ACC112 (cell line): ENCODE measurements at regions not wholly inside any gene's neighbourhood (a gene's known extent, or its start where the extent isn't known, plus 50 kb on each side); places are given as distances from the start of the nearest gene placed in this dataset.

Experiments used
- H2AFZ ChIP-seq: fragments of 200-600 bp; sonication (generic); one replicate; pipeline ENCODE4 v1.6.0; 2017; ENCODE audit warnings: antibody characterized with exemption, low read length; ENCODE audit not compliant: unreplicated experiment
- H3K27ac ChIP-seq: fragments of 200-600 bp; sonication (generic); 2 replicates; pipeline ENCODE4 v1.5.1; 2014; ENCODE audit warnings: low read depth, mild to moderate bottlenecking, antibody characterized with exemption, low read length, moderate library complexity
- H3K27me3 ChIP-seq: fragments of 200-600 bp; sonication (generic); 2 replicates; pipeline ENCODE4 v1.6.1; 2014; ENCODE audit warnings: mild to moderate bottlenecking, antibody characterized with exemption, low read length, moderate library complexity, mixed read lengths; ENCODE audit not compliant: insufficient read depth
- H3K36me3 ChIP-seq: fragments of 200-600 bp; sonication (generic); 2 replicates; pipeline ENCODE4 v1.6.1; 2016; ENCODE audit warnings: mild to moderate bottlenecking, antibody characterized with exemption, low read length, moderate library complexity, mixed read lengths; ENCODE audit not compliant: insufficient read depth
- H3K4me1 ChIP-seq: fragments of 200-600 bp; sonication (generic); one replicate; pipeline ENCODE4 v1.6.1; 2016; ENCODE audit warnings: low read length, mixed read lengths; ENCODE audit not compliant: insufficient read depth, unreplicated experiment, control insufficient read depth
- H3K4me3 ChIP-seq: fragments of 200-600 bp; sonication (generic); 2 replicates; pipeline ENCODE4 v1.5.1; 2014; ENCODE audit warnings: mild to moderate bottlenecking, low read depth, low read length
- H3K79me2 ChIP-seq: fragments of 200-600 bp; sonication (generic); one replicate; pipeline ENCODE4 v1.6.0; 2016; ENCODE audit warnings: low read length; ENCODE audit not compliant: control insufficient read depth, unreplicated experiment, insufficient read depth

DNA sequence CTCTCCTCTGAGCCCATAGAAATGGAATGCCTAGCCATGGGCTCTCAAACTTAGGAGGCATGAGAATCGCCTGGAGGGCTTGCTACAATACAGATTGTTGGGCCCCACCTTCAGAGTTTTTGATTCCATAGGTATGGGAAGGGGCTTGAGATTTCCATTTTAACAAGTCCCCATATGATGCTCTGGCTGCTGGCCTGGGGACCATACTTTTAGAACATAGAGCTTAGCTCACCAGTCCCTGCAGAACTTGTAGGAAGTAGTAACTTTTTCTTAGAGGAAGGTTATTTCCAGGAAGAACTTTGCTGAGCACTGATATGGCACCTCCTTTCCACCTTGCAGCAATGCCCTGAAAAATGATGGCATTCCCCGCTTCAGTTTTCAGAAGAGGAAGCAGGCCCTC, 177.0 kb upstream of the ZMIZ1 start:
- Histone ChIP-seq H3K4me3 (no peak overlapping the region), H3K4me1 (no peaks in the 10 kb centered on the region), H2AFZ (no peak overlapping the region), H3K36me3 (no peaks in the 10 kb centered on the region), H3K79me2 (no peaks in the 10 kb centered on the region), H3K27me3 (peaks cover 34% of the 10 kb centered on the region), H3K27ac (no peak overlapping the region)

DNA sequence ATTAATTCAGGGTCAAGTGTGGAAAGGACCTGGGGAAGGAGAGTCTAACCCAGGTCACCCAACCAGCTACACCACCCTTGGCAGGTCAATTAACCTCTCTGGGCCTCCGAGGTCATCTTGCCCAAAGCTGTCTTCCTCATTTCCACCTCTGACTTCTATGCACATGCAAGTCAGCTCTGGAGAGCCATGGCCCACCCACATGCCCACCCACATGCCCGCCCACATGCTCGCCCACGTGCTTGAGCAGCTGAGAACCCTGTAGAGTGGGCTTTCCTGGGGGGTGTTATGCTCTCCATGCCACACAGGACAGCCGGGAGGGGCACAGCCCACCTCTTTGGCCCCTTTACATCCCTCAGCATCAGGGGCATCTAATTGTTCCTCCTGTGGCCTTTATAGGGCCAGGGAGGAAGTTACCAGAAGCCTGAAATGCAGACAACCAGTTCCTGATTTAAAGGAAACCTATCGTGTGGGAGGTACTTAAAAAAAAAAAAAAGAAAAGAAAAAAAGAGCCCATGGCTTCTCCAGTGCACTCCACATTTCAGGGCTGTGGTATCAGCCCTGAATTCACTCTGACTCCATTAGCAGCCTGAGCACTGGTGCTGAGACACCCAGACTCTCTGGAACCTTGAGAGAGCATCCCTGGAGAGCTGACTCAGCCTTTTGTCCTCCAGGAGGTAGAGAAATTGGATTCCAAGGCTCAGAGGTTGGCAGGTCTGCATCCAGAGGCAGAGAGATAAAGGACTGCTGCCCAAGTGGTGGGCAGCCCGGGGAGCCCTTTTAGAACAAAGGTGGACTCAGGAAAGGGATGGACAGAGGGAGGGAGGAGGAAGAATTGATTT, 176.2 kb upstream of the ZMIZ1 start:
- H3K4me1 ChIP-seq: no peaks in the 10 kb centered on the region
- H3K27me3 ChIP-seq: peaks cover 31% of the 10 kb centered on the region
- H3K27ac ChIP-seq: no peak overlapping the region
- no peak overlapping the region for H3K4me3 ChIP-seq
- H2AFZ ChIP-seq: no peak overlapping the region
- no peaks in the 10 kb centered on the region for H3K36me3 ChIP-seq
- no peaks in the 10 kb centered on the region for H3K79me2 ChIP-seq

DNA sequence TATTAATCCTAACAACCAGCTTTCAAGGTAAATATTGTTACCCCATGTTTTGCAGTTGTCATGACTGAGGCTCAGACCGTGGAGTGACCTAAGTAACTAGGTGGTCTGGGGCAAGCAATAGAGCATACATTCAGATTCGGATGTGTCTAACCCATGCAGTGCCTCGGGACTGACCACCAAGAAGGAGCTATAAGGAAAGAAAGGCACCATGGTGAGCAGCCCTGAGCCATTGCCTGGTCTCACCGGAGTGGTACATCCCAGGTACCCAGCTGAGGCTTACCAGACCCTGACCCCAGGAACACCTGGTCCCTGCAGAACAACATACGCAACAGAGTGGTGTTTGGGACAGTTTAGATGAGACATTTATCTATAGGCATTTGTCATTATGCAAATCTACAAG, 175.5 kb upstream of the ZMIZ1 start:
- H3K36me3 ChIP-seq: no peaks in the 10 kb centered on the region
- H3K4me1 ChIP-seq: no peaks in the 10 kb centered on the region
- no peak overlapping the region for H3K4me3 ChIP-seq
- H3K79me2 ChIP-seq: no peaks in the 10 kb centered on the region
- no peak overlapping the region for H2AFZ ChIP-seq
- H3K27me3 ChIP-seq: peaks cover 24% of the 10 kb centered on the region
- H3K27ac ChIP-seq: no peak overlapping the region

DNA sequence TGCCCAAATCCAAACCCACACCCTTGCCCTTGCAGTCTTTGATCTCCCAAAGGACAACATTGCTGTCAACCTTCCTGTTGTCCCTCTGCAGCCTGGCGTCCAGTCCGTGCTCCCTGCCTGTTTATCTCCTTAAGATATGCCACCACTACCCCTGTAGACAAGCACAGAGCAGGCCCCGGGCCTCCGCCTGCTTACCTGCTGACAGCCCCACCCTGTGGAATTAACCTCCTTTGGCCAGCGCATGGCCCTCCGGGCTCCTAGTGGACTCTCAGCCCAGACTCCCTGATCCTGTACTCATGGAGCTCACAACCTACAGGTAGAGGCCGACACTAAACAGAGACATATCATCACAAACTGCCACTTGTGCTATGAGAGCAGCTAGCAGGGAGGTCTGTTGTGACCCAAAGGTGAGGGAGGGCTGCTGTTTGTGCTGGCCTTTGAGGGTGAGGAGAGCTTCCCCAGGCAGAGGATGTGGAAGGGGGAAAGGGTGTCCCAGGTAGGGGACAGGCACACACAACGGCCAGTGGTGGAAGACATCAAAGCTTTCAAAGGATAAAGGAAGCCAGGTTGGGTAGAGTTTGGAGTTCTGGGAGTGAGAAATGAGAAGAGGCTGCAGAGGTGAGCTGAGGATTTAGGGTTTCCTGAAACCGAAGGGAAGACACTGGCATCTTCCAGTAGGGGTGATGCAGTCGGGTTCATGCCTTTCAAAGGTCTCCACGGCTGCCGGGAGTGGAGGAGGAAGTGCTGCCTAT, 174.5 kb upstream of the ZMIZ1 start:
- Histone ChIP-seq H3K27me3 (peaks cover 18% of the 10 kb centered on the region), H3K4me1 (no peaks in the 10 kb centered on the region), H3K79me2 (no peaks in the 10 kb centered on the region), H3K36me3 (no peaks in the 10 kb centered on the region), H3K4me3 (no peak overlapping the region), H2AFZ (no peak overlapping the region), H3K27ac (no peak overlapping the region)

DNA sequence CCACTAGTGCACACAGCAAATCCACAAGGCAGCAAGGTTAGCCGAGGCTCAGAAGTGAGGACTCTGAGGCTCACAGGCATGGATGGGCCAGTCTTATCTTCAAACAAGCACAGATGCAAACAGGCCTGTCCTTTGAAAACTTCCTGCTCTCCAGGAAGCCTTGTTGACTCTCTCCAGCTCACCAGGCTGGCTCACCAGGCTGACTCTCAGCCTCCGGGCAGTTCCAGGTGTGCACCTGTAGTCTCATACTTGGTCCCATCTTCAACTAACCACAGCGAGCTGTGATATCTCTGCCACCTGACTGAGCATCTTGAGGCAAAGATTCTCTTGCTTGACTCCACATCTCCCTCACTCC, 173.9 kb upstream of the ZMIZ1 start:
- Histone ChIP-seq H3K4me3 (no peak overlapping the region), H2AFZ (no peak overlapping the region), H3K27ac (no peak overlapping the region), H3K4me1 (no peaks in the 10 kb centered on the region), H3K27me3 (peaks cover 18% of the 10 kb centered on the region), H3K36me3 (no peaks in the 10 kb centered on the region), H3K79me2 (no peaks in the 10 kb centered on the region)

DNA sequence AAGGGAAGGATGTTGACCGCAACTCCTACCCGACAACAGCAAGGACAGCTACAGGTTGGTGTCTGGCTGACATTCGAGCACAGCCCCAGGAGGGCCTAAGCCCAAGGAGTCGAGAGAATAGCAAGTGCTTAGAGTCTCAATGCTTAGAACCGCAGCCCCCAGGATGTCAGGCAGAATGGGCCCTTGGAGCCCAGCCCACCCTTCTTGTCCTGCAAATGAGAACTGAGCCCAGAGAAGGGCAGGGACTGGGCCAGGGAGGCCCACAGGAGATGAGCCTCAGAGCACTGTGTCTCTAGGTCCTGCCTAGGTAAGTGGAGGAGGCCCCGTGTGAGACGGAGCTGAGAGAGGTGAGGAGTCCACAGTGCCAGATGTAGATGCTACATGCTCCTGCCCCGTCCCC, 173.3 kb upstream of the ZMIZ1 start:
- no peak overlapping the region for H2AFZ ChIP-seq
- no peak overlapping the region for H3K27ac ChIP-seq
- peaks cover 16% of the 10 kb centered on the region for H3K27me3 ChIP-seq
- H3K79me2 ChIP-seq: no peaks in the 10 kb centered on the region
- H3K4me3 ChIP-seq: no peak overlapping the region
- no peaks in the 10 kb centered on the region for H3K4me1 ChIP-seq
- no peaks in the 10 kb centered on the region for H3K36me3 ChIP-seq

DNA sequence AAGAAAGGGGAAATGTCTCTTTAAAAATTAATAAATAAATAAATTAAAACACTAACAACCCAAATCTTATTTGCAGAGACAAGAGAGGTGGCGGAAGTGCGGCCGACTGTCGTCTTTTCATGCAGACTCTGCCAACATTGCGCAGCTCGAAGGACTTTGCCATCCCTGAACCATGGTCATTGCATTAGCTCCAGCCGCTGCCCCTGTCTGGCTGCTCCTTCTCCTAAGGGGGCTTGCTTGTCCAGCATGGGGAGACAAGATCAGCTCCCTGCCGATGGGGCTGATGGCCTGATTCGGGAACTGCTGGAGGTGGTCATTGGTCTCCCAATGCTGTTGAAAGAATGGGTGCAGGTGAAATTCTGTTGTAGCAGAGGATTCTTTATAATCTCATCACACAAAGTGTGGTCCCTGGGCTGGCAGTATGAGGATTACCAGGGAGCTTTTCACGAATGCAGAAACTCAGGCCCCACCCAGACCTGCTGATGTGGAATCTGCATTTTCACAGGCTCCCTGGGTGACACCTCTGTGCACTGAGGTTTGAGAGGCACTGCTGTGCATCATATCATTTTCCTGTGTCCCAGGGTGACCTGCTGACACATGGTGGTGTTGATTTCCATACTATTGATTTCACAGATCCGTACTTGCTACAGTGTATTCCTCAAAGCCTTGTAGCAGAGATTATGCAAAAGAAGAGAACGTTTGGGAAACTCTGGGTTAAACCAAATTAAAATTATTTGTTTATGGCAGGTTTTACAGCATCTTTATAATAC, 172.4 kb upstream of the ZMIZ1 start:
- Histone ChIP-seq H3K36me3 (no peaks in the 10 kb centered on the region), H3K27ac (no peak overlapping the region), H3K4me3 (no peak overlapping the region), H3K27me3 (peaks cover 8% of the 10 kb centered on the region; the same call in 1 of the 2 replicates), H2AFZ (no peak overlapping the region), H3K79me2 (no peaks in the 10 kb centered on the region), H3K4me1 (no peaks in the 10 kb centered on the region)

DNA sequence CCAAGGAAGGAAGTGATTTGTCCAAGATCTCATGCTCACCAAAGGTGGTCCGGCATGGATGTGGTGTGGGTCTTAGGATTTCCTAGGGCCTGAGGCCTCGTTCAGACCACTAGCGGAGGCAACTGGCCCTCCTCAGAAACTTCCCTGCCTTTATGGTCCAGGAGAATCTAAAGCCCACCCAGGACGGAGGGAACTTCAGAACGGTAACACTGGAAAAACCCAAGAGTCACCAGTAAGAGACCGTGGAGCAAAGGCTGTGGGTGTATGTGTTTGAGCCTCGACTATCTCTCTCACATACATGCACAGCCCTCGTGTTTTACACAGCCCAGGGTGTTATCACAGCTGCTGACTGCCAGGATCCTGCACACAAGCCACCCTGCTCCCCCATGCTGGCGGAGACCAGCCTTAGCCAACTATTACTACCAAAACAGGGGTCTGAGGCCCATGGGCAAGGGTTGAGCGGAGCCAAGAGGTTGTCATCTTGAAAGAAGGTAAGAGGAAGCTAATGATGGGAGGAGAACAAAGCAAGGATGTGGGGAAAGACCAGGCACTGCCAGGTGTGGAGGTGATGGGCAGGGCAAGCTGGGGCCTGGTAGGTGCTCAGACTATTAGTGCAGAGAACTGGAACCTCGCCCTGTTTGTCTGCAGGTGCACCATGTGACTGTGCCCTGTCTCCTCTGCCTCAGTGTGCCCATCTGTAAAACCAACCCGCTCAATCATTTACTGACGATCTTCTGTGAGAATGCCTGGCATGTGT, 170.2 kb upstream of the ZMIZ1 start:
- no peak overlapping the region for H2AFZ ChIP-seq
- H3K4me1 ChIP-seq: no peaks in the 10 kb centered on the region
- no peak overlapping the region for H3K4me3 ChIP-seq
- H3K79me2 ChIP-seq: no peaks in the 10 kb centered on the region
- no peak overlapping the region for H3K27ac ChIP-seq
- H3K36me3 ChIP-seq: no peaks in the 10 kb centered on the region
- H3K27me3 ChIP-seq: peaks cover 2% of the 10 kb centered on the region; the same call in 1 of the 2 replicates

DNA sequence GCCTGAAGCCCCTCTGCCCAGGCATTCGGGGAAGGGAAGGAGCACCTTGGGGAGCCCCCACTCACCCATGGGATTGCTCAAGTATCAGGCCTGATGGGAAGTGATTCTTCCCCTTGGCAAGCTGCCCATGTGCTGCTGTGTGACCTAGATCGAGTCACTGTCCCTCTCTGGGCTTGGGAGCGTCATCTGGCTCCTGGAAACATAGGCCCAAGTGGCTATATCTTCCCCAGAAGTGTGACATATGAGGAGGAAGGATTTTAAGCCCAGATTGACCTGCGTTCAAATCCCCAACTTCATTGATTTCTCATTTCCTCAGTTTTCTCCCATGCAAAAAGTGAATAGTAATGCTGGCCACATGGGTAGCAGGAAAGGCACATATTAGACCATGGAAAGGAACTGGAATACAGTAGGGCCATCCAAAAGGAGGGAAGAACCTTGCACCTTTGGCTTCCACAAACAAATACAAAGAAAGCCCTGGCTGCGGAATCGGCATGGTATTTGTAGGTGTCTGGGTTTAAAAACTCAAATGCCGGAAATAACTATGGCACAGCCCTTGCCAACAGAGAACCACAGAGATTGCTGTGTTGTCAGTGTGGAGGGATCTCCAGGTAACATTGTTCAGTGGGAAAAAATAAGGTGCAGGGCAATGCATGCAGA, 169.5 kb upstream of the ZMIZ1 start:
- Histone ChIP-seq H3K27me3 (no peaks in the 10 kb centered on the region; the same call in 1 of the 2 replicates), H3K36me3 (no peaks in the 10 kb centered on the region), H3K79me2 (no peaks in the 10 kb centered on the region), H3K27ac (no peak overlapping the region), H3K4me3 (no peak overlapping the region), H2AFZ (no peak overlapping the region), H3K4me1 (no peaks in the 10 kb centered on the region)
